H1 (cell line): ENCODE measurements at regions not wholly inside any gene's neighbourhood (a gene's known extent, or its start where the extent isn't known, plus 50 kb on each side); places are given as distances from the start of the nearest gene placed in this dataset.
"Not testable (repeated sequence)": the region's sequence is repeated elsewhere in the genome, so short reads cannot be mapped to it uniquely, and the experiment has no call there.

Experiments used
- CTCF ChIA-PET: fragments of 300-600 bp; sonication (Branson Sonifier 250); formaldehyde crosslinking; loops from one replicate; lab custom pipeline; 2021; ENCODE audit not compliant: partially characterized antibody; lab: Charles Lee
- POLR2A ChIA-PET: fragments of 300-600 bp; sonication (Branson Sonifier 250); formaldehyde crosslinking; loops from one replicate; lab custom pipeline; 2021; ENCODE audit warnings: inconsistent platforms; ENCODE audit not compliant: partially characterized antibody; lab: Charles Lee
- DNase-seq, 2 experiments: peaks; one replicate each; pipeline versions ENCODE4 v3.0.0 to v3.0.0-alpha.2; 2010 to 2022; ENCODE audit warnings: low spot score in 2 of 2, low read depth in 1 of 2, mixed read lengths in 1 of 2
- FAIRE-seq: peaks from 2 replicates; lab custom pipeline; 2011; peaks lifted over from hg19 to GRCh38; lab: Jason Lieb, UNC
- H2AFZ ChIP-seq: 2 replicates; pipeline ENCODE4 v1.8.1; 2012; ENCODE audit warnings: low read length, inconsistent platforms
- H2AK5ac ChIP-seq: 2 replicates; pipeline ENCODE4 v1.6.1; 2013; ENCODE audit warnings: low read depth, low read length
- H2BK120ac ChIP-seq: replicated peaks from 2 replicates; pipeline ENCODE3; 2013; ENCODE audit warnings: low read depth, low read length, inconsistent platforms
- H2BK12ac ChIP-seq: 2 replicates; pipeline ENCODE4 v1.6.1; 2013; ENCODE audit warnings: low read depth, low read length
- H2BK15ac ChIP-seq: 2 replicates; pipeline ENCODE4 v1.6.1; 2013; ENCODE audit warnings: low read length
- H2BK20ac ChIP-seq: 2 replicates; pipeline ENCODE4 v1.6.1; 2013; ENCODE audit warnings: low read length
- H2BK5ac ChIP-seq: 2 replicates; pipeline ENCODE4 v1.6.1; 2013; ENCODE audit warnings: low read depth, low read length
- H3K14ac ChIP-seq: 2 replicates; pipeline ENCODE4 v1.6.1; 2013; ENCODE audit warnings: inconsistent platforms; ENCODE audit not compliant: insufficient read length
- H3K18ac ChIP-seq: 2 replicates; pipeline ENCODE4 v1.6.1; 2013; ENCODE audit warnings: low read length; ENCODE audit errors: extremely low read depth
- H3K23ac ChIP-seq: 2 replicates; pipeline ENCODE4 v1.6.1; 2013; ENCODE audit warnings: inconsistent platforms; ENCODE audit not compliant: insufficient read length
- H3K23me2 ChIP-seq: 2 replicates; pipeline ENCODE4 v1.6.1; 2013; ENCODE audit warnings: low read depth, low read length
- H3K27ac ChIP-seq: 2 replicates; pipeline ENCODE4 v1.6.1; 2011; ENCODE audit warnings: low read depth, low read length, inconsistent platforms
- H3K27me3 ChIP-seq, 4 experiments: replicated peaks in 1 of 4; 1 replicate in 1 of 4; 2 replicates in 3 of 4; pipeline versions ENCODE4 v1.6.1 to v1.8.1; 2011 to 2013; ENCODE audit warnings: low read length in 3 of 4, mild to moderate bottlenecking in 3 of 4, inconsistent platforms in 2 of 4, mixed read lengths in 2 of 4, moderate library complexity in 1 of 4; ENCODE audit not compliant: control insufficient read depth in 3 of 4, insufficient read depth in 3 of 4; ENCODE audit errors: extremely low read depth in 1 of 4
- H3K36me3 ChIP-seq, 4 experiments: 2 replicates each; pipeline versions ENCODE4 v1.6.1 to v1.8.1; 2011 to 2013; ENCODE audit warnings: mild to moderate bottlenecking in 4 of 4, low read length in 3 of 4, moderate library complexity in 2 of 4, control low read depth in 1 of 4, inconsistent platforms in 1 of 4; ENCODE audit not compliant: insufficient read depth in 4 of 4, control insufficient read depth in 2 of 4
- H3K4ac ChIP-seq: replicated peaks from 2 replicates; pipeline ENCODE3; 2013; ENCODE audit warnings: low read length, low read depth, mixed read lengths, inconsistent platforms; ENCODE audit not compliant: insufficient read length
- H3K4me1 ChIP-seq, 4 experiments: replicated peaks in 1 of 4; 1 replicate in 1 of 4; 2 replicates in 3 of 4; pipeline versions ENCODE4 v1.6.1 to v1.8.1; 2011 to 2013; ENCODE audit warnings: low read length in 3 of 4, inconsistent platforms in 2 of 4, mixed read lengths in 1 of 4; ENCODE audit not compliant: insufficient read depth in 4 of 4, control insufficient read depth in 3 of 4
- H3K4me2 ChIP-seq, 2 experiments: 2 replicates each; pipeline versions ENCODE4 v1.6.1 to v1.8.1; 2011 to 2013; ENCODE audit warnings: low read depth in 2 of 2, low read length in 2 of 2, control low read depth in 1 of 2, inconsistent platforms in 1 of 2, mild to moderate bottlenecking in 1 of 2; ENCODE audit not compliant: insufficient read depth in 1 of 2
- H3K4me3 ChIP-seq, 4 experiments: fragments of 200-600, 300-600 bp in 1 of 4; sonication (generic), shearing (Covaris generic), sonication (Bioruptor Twin) in 1 of 4; 2 replicates each; pipeline versions ENCODE4 v1.5.1 to v1.8.1; 2011 to 2016; ENCODE audit warnings: low read length in 4 of 4, low read depth in 3 of 4, control low read depth in 2 of 4, inconsistent platforms in 2 of 4, mild to moderate bottlenecking in 2 of 4, mixed read lengths in 1 of 4, moderate library complexity in 1 of 4; ENCODE audit not compliant: insufficient read depth in 2 of 4; ENCODE audit errors: extremely low read depth in 1 of 4
- H3K56ac ChIP-seq: replicated peaks from 2 replicates; pipeline ENCODE3; 2013; ENCODE audit warnings: low read depth, mild to moderate bottlenecking, mixed read lengths, low read length, inconsistent platforms; ENCODE audit not compliant: insufficient read length
- H3K79me1 ChIP-seq: 2 replicates; pipeline ENCODE4 v1.6.1; 2013; ENCODE audit warnings: low read depth, low read length, control low read depth
- H3K79me2 ChIP-seq, 2 experiments: 2 replicates each; pipeline versions ENCODE4 v1.6.1 to v1.8.1; 2012 to 2013; ENCODE audit warnings: low read length in 2 of 2, mild to moderate bottlenecking in 2 of 2, inconsistent platforms in 1 of 2; ENCODE audit not compliant: insufficient read depth in 2 of 2, control insufficient read depth in 1 of 2
- H3K9ac ChIP-seq, 4 experiments: replicated peaks in 1 of 4; 1 replicate in 1 of 4; 2 replicates in 3 of 4; pipeline versions ENCODE4 v1.6.1 to v1.8.1; 2011 to 2013; ENCODE audit warnings: low read depth in 3 of 4, low read length in 3 of 4, control low read depth in 2 of 4, mild to moderate bottlenecking in 2 of 4, moderate library complexity in 2 of 4, inconsistent platforms in 1 of 4; ENCODE audit errors: extremely low read depth in 1 of 4
- H3K9me3 ChIP-seq, 2 experiments: 2 replicates each; pipeline versions ENCODE4 v1.6.1 to v1.8.1; 2012 to 2013; ENCODE audit warnings: mild to moderate bottlenecking in 2 of 2, moderate library complexity in 2 of 2, control low read depth in 1 of 2, inconsistent platforms in 1 of 2, low read depth in 1 of 2, low read length in 1 of 2, mixed read lengths in 1 of 2; ENCODE audit not compliant: insufficient read depth in 2 of 2
- H4K20me1 ChIP-seq, 2 experiments: replicated peaks in 1 of 2; 2 replicates each; pipeline versions ENCODE3 to v1.8.1; 2011 to 2013; ENCODE audit warnings: inconsistent platforms in 2 of 2, low read length in 2 of 2, mild to moderate bottlenecking in 1 of 2; ENCODE audit not compliant: insufficient read depth in 2 of 2, control insufficient read depth in 1 of 2
- H4K5ac ChIP-seq: 2 replicates; pipeline ENCODE4 v1.6.1; 2013; ENCODE audit warnings: low read length, low read depth, mixed read lengths, inconsistent platforms; ENCODE audit not compliant: insufficient read length
- H4K8ac ChIP-seq: 2 replicates; pipeline ENCODE4 v1.8.0; 2013; ENCODE audit warnings: mild to moderate bottlenecking, moderate library complexity, low read length, inconsistent platforms; ENCODE audit not compliant: insufficient read depth; ENCODE audit errors: extremely low read depth
- H4K91ac ChIP-seq: replicated peaks from 2 replicates; pipeline ENCODE3; 2013; ENCODE audit warnings: low read length, mixed read lengths, inconsistent platforms; ENCODE audit not compliant: insufficient read length
- WGBS, 2 experiments: shearing (Covaris generic) in 1 of 2; methylation state at CpG; one replicate each; pipeline versions ENCODE4 v1.1.6 to v1.1.7; 2013 to 2015; ENCODE audit warnings: low lambda C conversion rate in 2 of 2, mixed read lengths in 2 of 2, inconsistent platforms in 1 of 2, low coverage in 1 of 2, missing lambda C conversion rate in 1 of 2; ENCODE audit not compliant: insufficient replicate concordance in 2 of 2, insufficient coverage in 1 of 2, insufficient read length in 1 of 2; ENCODE audit errors: extremely low coverage in 1 of 2, missing lambda C conversion rate in 1 of 2; 5-methylcytosine and 5-hydroxymethylcytosine counted together

- H4K91ac ChIP-seq, H2AK5ac ChIP-seq, DNase-seq, H3K14ac ChIP-seq, FAIRE-seq, H2BK15ac ChIP-seq, POLR2A ChIA-PET, H3K4ac ChIP-seq, H3K36me3 ChIP-seq, H4K20me1 ChIP-seq, H3K79me1 ChIP-seq, H3K4me1 ChIP-seq, H3K56ac ChIP-seq, H3K23me2 ChIP-seq, H3K79me2 ChIP-seq, H3K27ac ChIP-seq, H2BK20ac ChIP-seq, H3K4me3 ChIP-seq, H3K9ac ChIP-seq, H3K9me3 ChIP-seq, H3K27me3 ChIP-seq, H4K8ac ChIP-seq, H4K5ac ChIP-seq, H3K23ac ChIP-seq, H3K4me2 ChIP-seq, H3K18ac ChIP-seq: not testable (repeated sequence)
- Histone ChIP-seq H2BK5ac (peak overlapping the region; percentile 27; the same call in 1 of the 2 replicates), H2BK12ac (peak overlapping the region; percentile 55; the same call in 1 of the 2 replicates), H2BK120ac (peak overlapping the region; percentile 64), H2AFZ (peak overlapping the region; percentile 99)
- CTCF ChIA-PET = interaction anchor here (2.2 to 2.3 kb wide), 2 partner anchors 34 to 81 kb away, joined by 5 to 6 read pairs; no protein-coding TSS in a partner anchor
- WGBS, 2 experiments = 90% methylated on average over 8 of the region's 8 CpGs; no CpG with 5 or more reads in 1 of the 2 experiments
These were observed 155.4 kb downstream of the JRKL start for GRCh38 chr11:96545192-96545591.
